ENCODE measurements at regions not wholly inside any gene's neighbourhood (a gene's known extent, or its start where the extent isn't known, plus 50 kb on each side); places are given as distances from the start of the nearest gene placed in this dataset.

DNA sequence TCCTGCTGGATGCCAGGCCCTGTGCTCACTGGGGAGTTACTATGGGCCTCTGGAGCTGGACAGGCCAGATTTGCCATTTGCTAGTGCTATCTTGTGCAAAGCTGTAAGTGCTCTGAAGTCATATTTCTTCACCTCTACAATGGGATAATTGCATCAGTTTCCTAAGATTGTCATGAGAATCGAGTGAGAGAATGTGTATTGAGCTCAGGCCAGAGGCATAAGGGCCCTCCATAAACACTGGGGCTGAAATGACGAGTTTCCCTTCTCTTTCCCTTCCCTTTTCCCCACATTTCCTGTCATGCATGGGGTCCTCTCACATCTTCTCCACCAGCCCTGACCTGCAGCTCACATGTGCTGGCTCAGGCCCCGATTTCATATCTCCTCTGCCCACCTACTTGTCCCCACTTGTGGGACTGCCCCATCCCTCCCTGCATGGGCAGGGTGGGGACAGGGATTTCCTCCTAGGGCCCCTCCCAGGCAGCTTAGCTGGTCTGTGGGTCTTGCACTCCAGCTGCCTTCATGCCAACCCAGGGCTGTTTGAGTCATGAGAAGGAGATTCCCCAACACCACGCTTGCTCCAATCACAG is 358.8 kb downstream of the MID1IP1 start:
- H3K4me3 ChIP-seq (ENCODE audit: control insufficient read depth in 2 of 3, extremely low read depth in 1 of 3, insufficient read depth in 2 of 3, low read depth in 1 of 3, low read length in 3 of 3) = no peak overlapping the region
- H3K27ac ChIP-seq (ENCODE audit: control insufficient read depth, insufficient read depth, low read length) = no peak overlapping the region
- H2AFZ ChIP-seq (ENCODE audit: control insufficient read depth, low read length) = no peak overlapping the region
- no peak overlapping the region for H3K4me2 ChIP-seq (ENCODE audit: control insufficient read depth, extremely low read depth, insufficient read depth, low read depth, low read length)
- peaks cover 32% of the 10 kb centered on the region for H3K27me3 ChIP-seq (ENCODE audit: control insufficient read depth, extremely low read depth, insufficient read depth, low read length)
- FAIRE-seq = no peak
- no peak overlapping the region for H3K9ac ChIP-seq (ENCODE audit: control insufficient read depth, extremely low read depth, insufficient read depth, low read length)
- H3K4me1 ChIP-seq (ENCODE audit: control insufficient read depth, extremely low read depth, insufficient read depth, low read length) = no peaks in the 10 kb centered on the region
- no peaks in the 10 kb centered on the region for H4K20me1 ChIP-seq (ENCODE audit: control insufficient read depth, extremely low read depth, insufficient read depth, low read length)
- no peaks in the 10 kb centered on the region for H3K36me3 ChIP-seq (ENCODE audit: control insufficient read depth in 2 of 2, extremely low read depth in 1 of 2, insufficient read depth in 2 of 2, low read length in 2 of 2)
- H3K9me3 ChIP-seq (ENCODE audit: control insufficient read depth, low read depth, low read length) = no peaks in the 10 kb centered on the region
- no peak for DNase-seq (ENCODE audit: low read depth, low spot score)
- no peaks in the 10 kb centered on the region for H3K9me1 ChIP-seq (ENCODE audit: control insufficient read depth, extremely low read depth, insufficient read depth, low read length)
- H3K79me2 ChIP-seq (ENCODE audit: control insufficient read depth, insufficient read depth, low read length) = no peaks in the 10 kb centered on the region
- dilution Hi-C loops (cut with MboI; ENCODE audit: extremely low pct_ligation_motif_present, low sequenced_read_pairs) = no loop called here
- TF ChIP-seq, protein P1, sequence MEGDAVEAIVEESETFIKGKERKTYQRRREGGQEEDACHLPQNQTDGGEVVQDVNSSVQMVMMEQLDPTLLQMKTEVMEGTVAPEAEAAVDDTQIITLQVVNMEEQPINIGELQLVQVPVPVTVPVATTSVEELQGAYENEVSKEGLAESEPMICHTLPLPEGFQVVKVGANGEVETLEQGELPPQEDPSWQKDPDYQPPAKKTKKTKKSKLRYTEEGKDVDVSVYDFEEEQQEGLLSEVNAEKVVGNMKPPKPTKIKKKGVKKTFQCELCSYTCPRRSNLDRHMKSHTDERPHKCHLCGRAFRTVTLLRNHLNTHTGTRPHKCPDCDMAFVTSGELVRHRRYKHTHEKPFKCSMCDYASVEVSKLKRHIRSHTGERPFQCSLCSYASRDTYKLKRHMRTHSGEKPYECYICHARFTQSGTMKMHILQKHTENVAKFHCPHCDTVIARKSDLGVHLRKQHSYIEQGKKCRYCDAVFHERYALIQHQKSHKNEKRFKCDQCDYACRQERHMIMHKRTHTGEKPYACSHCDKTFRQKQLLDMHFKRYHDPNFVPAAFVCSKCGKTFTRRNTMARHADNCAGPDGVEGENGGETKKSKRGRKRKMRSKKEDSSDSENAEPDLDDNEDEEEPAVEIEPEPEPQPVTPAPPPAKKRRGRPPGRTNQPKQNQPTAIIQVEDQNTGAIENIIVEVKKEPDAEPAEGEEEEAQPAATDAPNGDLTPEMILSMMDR (optimal IDR thresholded peaks at IDR 0.05 in 1 of 3, IDR thresholded peaks at IDR 0.05 in 1 of 3, conservative IDR thresholded peaks at IDR 0.05 in 1 of 3; ENCODE audit: extremely low read depth in 1 of 3, insufficient read depth in 2 of 3, low read length in 3 of 3) = no peak
- TF ChIP-seq EZH2 (IDR thresholded peaks at IDR 0.05; ENCODE audit: low read length) = no peak

DNA sequence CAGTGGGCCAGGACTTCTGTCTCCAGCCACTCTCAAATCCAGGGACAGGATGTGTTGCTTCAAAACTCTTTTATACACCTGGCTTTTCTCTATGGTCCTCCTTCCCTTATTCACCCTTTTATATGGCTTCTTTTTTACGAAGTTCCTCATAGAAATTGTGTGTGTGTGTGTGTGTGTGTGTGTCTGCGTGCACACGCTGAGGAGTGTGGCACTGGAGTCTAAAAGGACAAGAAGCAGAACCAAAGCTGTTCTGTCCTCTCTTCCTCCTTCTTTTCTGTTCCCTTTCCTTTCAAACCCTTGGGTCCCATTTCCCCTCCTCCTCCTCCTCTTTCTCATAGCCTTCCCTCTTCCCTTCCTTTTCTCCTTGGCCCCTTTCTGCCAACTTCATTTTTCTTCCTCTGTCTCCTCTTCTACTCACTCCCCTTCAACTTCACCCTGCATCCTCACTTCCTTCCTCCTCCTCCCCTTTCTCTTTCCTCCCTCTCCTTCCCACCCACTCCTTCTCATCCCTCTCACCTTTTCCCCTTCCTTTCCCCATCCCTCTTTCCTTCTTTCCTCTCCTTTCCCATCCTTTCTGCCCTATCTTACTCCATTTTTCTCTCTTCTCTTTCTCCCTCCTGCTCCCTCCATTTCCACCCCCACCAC is 360.5 kb downstream of the MID1IP1 start:
- Histone ChIP-seq H3K79me2 (ENCODE audit: control insufficient read depth, insufficient read depth, low read length) (no peaks in the 10 kb centered on the region), H3K36me3 (ENCODE audit: control insufficient read depth in 2 of 2, extremely low read depth in 1 of 2, insufficient read depth in 2 of 2, low read length in 2 of 2) (no peaks in the 10 kb centered on the region), H2AFZ (ENCODE audit: control insufficient read depth, low read length) (no peak overlapping the region), H4K20me1 (ENCODE audit: control insufficient read depth, extremely low read depth, insufficient read depth, low read length) (no peaks in the 10 kb centered on the region), H3K9me3 (ENCODE audit: control insufficient read depth, low read depth, low read length) (no peaks in the 10 kb centered on the region), H3K4me3 (ENCODE audit: control insufficient read depth in 2 of 3, extremely low read depth in 1 of 3, insufficient read depth in 2 of 3, low read depth in 1 of 3, low read length in 3 of 3) (no peak overlapping the region), H3K27ac (ENCODE audit: control insufficient read depth, insufficient read depth, low read length) (no peak overlapping the region), H3K9ac (ENCODE audit: control insufficient read depth, extremely low read depth, insufficient read depth, low read length) (no peak overlapping the region), H3K4me1 (ENCODE audit: control insufficient read depth, extremely low read depth, insufficient read depth, low read length) (no peaks in the 10 kb centered on the region), H3K27me3 (ENCODE audit: control insufficient read depth, extremely low read depth, insufficient read depth, low read length) (peaks cover 32% of the 10 kb centered on the region), H3K4me2 (ENCODE audit: control insufficient read depth, extremely low read depth, insufficient read depth, low read depth, low read length) (no peak overlapping the region), H3K9me1 (ENCODE audit: control insufficient read depth, extremely low read depth, insufficient read depth, low read length) (no peaks in the 10 kb centered on the region)
- TF ChIP-seq, protein P1 (optimal IDR thresholded peaks at IDR 0.05 in 1 of 3, IDR thresholded peaks at IDR 0.05 in 1 of 3, conservative IDR thresholded peaks at IDR 0.05 in 1 of 3; ENCODE audit: extremely low read depth in 1 of 3, insufficient read depth in 2 of 3, low read length in 3 of 3) = no peak
- TF ChIP-seq EZH2 (IDR thresholded peaks at IDR 0.05; ENCODE audit: low read length) = no peak
- dilution Hi-C loops (cut with MboI; ENCODE audit: extremely low pct_ligation_motif_present, low sequenced_read_pairs) = no loop called here
- FAIRE-seq = no peak
- DNase-seq (ENCODE audit: low read depth, low spot score) = no peak

All from keratinocyte (primary cell).